ENCODE measurements at regions not wholly inside any gene's neighbourhood (a gene's known extent, or its start where the extent isn't known, plus 50 kb on each side); places are given as distances from the start of the nearest gene placed in this dataset.

- DNase-seq (ENCODE audit: low read depth), result no peak
Measured at GRCh38 chr14:104291123-104292000, 153.0 kb downstream of the KIF26A start.

- no peak for DNase-seq (ENCODE audit: low read depth)
Measured at GRCh38 chr14:104292084-104292970, 153.9 kb downstream of the KIF26A start.

- DNase-seq (ENCODE audit: low read depth), result no peak
Measured at GRCh38 chr14:104293231-104293841, 154.9 kb downstream of the KIF26A start.

DNA sequence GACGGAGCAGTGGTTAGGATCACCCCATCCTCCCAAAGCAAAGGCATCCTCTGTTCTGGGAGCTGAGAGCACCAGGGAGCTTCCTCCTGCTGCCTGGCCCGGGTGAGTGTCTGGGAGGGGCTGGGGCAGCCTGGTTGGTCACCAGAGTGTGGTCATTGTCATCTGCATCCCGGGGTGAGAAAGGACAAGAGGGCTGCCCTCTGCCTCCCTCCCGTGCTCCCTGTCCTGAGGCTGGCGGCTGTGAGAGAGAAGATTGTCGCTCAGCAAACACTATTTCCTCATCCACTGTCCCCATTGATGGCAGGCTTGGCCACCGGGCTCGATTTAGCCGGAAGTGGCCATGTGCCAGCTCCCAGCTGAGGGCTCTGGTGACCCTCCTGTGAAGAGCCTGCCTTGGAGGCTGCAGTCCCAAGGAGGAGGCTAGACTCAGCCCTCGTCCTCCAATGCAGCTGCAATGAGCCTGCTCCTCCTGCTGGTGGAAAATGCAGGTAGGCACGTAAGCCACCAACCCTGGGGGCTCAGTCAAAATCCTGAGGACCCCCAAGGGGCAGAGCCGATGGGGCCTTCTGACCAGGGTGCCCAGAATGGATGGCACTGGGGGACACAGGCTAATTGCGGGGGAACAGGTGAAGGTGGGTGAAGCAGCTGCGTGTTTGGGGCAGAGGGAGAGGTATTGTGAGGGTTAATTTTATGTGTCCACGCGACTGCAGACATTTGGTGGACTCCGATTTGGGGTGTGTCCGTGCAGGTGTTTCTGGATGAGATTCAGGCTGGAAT is 155.7 kb downstream of the KIF26A start:
- DNase-seq (ENCODE audit: low read depth), result no peak

- no peak for DNase-seq (ENCODE audit: low read depth)
Measured at GRCh38 chr14:104294628-104294982, 156.2 kb downstream of the KIF26A start.

DNA sequence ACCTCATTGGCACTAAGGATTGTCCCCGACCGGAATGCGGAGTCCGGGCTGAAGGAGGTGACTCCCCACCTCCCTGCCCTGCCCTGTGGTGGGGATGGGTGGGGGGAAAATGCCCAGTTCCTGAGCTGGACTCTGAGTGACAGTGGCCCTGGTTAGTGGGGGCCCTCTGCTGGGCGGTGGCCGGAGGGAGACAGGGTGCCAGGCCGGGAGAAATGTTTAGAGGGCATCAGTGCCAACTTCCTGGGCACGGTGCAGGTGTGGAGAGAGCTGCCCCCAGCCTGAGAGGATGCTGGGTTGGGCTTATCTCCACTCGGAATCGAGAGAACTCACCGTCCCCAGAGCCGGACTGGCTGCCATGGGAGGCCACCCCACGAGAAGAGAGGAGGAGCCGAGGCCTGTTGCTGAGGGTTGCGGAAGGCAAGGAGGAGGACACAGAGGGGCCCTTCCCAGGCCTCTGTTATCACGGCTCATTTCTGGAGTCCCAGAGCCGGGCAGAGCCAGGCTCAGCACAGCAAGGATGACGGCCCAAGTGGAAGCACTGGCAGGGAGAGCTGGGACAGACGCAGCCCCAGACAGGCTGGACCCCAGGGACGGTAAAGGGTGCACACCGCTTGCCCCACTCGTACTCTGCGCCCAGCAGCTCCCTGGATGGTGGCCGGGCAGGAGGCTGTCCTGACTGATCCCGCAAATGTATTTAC is 156.7 kb downstream of the KIF26A start:
- DNase-seq (ENCODE audit: low read depth), result no peak

DNA sequence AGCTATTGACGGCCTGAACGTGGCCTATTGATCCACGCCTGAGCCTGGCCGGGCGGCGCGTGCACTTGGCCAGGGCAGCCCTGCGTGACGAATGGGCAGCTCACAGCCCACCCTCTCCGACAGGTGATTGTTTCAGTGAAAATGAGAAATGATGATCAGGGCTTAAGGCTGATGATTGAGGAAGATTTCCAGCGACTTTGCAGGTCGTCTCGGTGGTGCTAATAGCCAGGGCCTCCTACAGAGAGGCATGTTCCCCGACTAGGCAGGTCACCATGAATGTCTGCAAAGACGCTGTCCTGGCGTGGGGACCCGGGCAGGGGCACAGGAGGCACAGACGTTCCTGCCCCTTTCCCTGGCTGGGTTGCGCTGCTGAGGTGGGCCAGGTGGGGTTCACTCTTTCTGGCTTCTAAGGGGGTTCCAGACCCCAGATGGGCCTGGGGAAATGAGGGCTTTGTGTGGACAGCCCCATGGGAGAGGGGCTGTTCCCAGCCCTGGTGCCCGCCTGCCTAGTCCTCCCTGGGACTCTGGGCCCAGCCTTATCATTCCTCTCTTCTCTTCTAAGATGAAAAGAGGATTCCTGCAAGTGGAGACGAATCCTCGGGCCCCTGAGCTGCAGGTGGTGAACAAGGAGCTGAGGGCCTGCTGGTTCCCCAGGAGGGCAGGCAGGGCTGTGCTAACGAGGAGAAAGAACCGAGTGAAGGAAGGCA is 157.4 kb downstream of the KIF26A start:
- no peak for DNase-seq (ENCODE audit: low read depth)

DNA sequence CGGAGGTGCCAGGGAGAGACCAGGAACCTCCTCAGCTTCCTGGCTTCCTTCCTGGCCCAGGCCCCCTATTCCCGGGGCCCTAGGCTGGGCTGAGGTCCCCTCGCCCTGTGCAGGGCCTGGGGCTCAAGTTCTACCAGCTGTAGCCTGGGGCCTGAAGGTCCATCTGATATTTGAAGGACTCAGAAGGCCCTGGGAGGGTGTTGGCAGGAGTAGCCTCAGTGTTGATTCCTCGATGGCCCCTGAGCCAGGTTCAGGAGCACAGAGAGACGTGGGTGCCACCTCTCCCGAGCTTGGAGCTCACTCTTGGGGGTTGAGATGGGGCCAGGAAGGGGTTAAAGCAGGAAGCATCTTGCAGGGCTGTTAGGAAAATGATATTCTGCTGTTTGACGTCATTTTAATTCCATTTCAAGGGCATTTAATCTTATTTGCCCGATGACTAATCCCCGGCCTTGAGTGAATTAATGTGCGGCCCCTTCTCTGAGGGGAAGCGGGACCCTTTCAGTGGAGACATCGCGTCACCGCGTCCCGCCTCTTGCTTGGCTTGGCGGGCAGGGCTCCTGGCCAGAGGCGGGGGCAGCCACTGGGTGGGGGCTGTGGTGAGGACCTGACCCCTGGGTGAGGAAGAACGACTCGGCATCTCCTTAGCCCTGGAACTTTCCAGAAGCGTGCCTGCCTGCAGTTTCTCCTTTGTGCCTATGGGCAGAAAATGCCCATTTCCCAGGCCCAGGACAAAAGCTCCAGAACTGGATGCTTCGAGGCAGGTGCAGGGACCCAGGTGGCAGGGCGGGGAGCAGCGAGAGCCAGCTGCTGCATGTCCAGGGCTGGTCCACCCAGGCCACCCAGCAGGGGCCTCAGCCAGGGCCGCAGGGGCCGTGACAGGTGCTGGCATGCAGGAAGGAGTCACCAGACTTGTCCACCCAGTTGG is 158.3 kb downstream of the KIF26A start:
- no peak for DNase-seq (ENCODE audit: low read depth)

DNA sequence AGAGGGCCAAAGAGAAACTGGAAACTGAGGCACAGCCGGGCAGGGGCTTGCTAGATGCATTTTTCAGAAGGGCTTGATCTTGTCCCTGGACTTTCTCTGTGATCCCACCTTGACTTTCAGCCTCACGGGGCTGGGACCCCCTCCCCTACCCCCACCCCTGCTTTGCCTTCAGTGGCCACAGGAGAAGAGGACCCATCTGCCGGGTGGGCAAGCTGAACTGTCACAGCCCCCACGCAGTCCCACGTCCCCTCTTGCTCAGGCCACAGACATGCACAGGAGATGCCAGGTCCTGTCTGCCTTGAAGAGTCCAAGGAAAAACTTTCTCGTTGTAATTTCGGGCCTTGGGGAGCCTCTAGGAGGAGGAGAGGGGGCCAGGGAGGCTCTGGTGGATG is 158.9 kb downstream of the KIF26A start:
- no peak for DNase-seq (ENCODE audit: low read depth)

GRCh38 chr14:104297721-104298401 is 159.5 kb downstream of the KIF26A start:
- DNase-seq (ENCODE audit: low read depth), result no peak

- DNase-seq (ENCODE audit: low read depth), result no peak
Measured at GRCh38 chr14:104298458-104298857, 160.1 kb downstream of the KIF26A start.

- DNase-seq (ENCODE audit: low read depth), result no peak
Measured at GRCh38 chr14:104299993-104300761, 161.8 kb downstream of the KIF26A start.

- no peak for DNase-seq (ENCODE audit: low read depth)
Measured at GRCh38 chr14:104301731-104302460, 163.5 kb downstream of the KIF26A start.

DNA sequence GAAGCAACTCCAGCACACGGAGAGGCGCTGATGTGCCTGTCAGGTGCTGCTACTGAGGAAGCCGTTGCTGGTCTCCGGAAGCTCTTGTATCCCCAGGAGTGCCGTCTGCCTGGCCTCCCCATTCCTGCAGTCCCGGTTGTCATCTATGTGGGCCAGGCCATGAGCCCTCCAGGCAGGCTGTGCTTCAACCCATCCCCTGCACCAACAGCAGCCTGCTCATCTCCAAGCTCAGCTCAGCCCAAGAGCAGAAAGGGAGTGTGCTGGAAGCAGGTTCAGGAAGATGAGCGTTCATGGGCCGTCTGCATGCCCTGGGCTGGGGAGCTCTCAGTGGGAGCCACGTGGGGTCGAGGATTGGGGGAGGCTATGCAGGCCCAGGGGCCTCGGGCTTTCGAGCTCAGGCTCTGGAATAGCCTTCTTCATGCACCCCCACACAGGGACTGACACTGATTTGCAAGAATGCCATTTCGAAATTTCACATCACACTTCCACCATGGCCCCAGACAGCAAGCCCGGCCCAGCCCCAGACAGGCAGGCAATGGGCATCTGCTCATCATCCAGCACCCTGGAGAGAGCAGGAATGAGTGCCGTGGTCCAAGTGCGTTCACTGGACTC is 164.5 kb downstream of the KIF26A start:
- no peak for DNase-seq (ENCODE audit: low read depth)

GRCh38 chr14:104303705-104304425 is 165.5 kb downstream of the KIF26A start:
- no peak for DNase-seq (ENCODE audit: low read depth)
